NT2/D1 (cell line): ENCODE measurements at regions not wholly inside any gene's neighbourhood (a gene's known extent, or its start where the extent isn't known, plus 50 kb on each side); places are given as distances from the start of the nearest gene placed in this dataset.
"Not testable (repeated sequence)": the region's sequence is repeated elsewhere in the genome, so short reads cannot be mapped to it uniquely, and the experiment has no call there.

Experiments used
- SUZ12 ChIP-seq: IDR thresholded peaks from 2 replicates; pipeline ENCODE4 v1.6.1; 2011; ENCODE audit not compliant: insufficient read length, insufficient read depth; ENCODE audit errors: extremely low read depth
- ZNF274 ChIP-seq: IDR thresholded peaks from 2 replicates; pipeline ENCODE4 v1.6.1; 2011; ENCODE audit warnings: mild to moderate bottlenecking, low read depth, low read length

GRCh38 chr15:91655563-91656290 is 197.8 kb upstream of the SLCO3A1 start:
- not testable (repeated sequence) for TF ChIP-seq ZNF274, SUZ12
